WTC11 (cell line): ENCODE measurements at regions not wholly inside any gene's neighbourhood (a gene's known extent, or its start where the extent isn't known, plus 50 kb on each side); places are given as distances from the start of the nearest gene placed in this dataset.

ENCODE experiments used
- ATF3 ChIP-seq: sonication (generic); formaldehyde crosslinking; conservative IDR thresholded peaks from 2 replicates; pipeline ENCODE4 v1.8.1; 2022; ENCODE audit warnings: mild to moderate bottlenecking, missing genetic modification reagents
- CREM ChIP-seq: sonication (generic); formaldehyde crosslinking; IDR thresholded peaks from 2 replicates; pipeline ENCODE4 v1.8.1; 2022; ENCODE audit warnings: mild to moderate bottlenecking, missing genetic modification reagents, moderate library complexity
- IRF2 ChIP-seq: sonication (generic); formaldehyde crosslinking; IDR thresholded peaks from 2 replicates; pipeline ENCODE4 v1.8.0; 2022; ENCODE audit warnings: low read depth, missing genetic modification reagents, borderline replicate concordance
- TEAD4 ChIP-seq: sonication (generic); formaldehyde crosslinking; IDR thresholded peaks from 2 replicates; pipeline ENCODE4 v1.8.0; 2022; ENCODE audit warnings: mild to moderate bottlenecking, missing genetic modification reagents
- USF2 ChIP-seq: sonication (generic); formaldehyde crosslinking; IDR thresholded peaks from 2 replicates; pipeline ENCODE4 v1.8.1; 2023; ENCODE audit warnings: mild to moderate bottlenecking, missing genetic modification reagents, moderate library complexity
- ZNF263 ChIP-seq: sonication (generic); formaldehyde crosslinking; IDR thresholded peaks from 2 replicates; pipeline ENCODE4 v1.8.1; 2022; ENCODE audit warnings: low read depth, mild to moderate bottlenecking, moderate library complexity, missing genetic modification reagents
- ZNF671 ChIP-seq: fragments of 250-450 bp; sonication (Bioruptor Pico); IDR thresholded peaks from 2 replicates; pipeline ENCODE4 v1.8.0; 2021; ENCODE audit warnings: mild to moderate bottlenecking
- TF ChIP-seq, protein P1 (sequence below): fragments of 200-600 bp; IDR thresholded peaks from 2 replicates; pipeline ENCODE4 v1.8.0; 2022; ENCODE audit warnings: antibody characterized with exemption
- TF ChIP-seq, protein P2 (sequence below): fragments of 250-450 bp; sonication (Bioruptor Pico); IDR thresholded peaks from 2 replicates; pipeline ENCODE4 v1.9.0; 2021; ENCODE audit warnings: mild to moderate bottlenecking, borderline replicate concordance
- TF ChIP-seq, protein P3 (sequence below): sonication (generic); formaldehyde crosslinking; IDR thresholded peaks from 2 replicates; pipeline ENCODE4 v1.8.1; 2023; ENCODE audit warnings: mild to moderate bottlenecking, missing genetic modification reagents, borderline replicate concordance

DNA sequence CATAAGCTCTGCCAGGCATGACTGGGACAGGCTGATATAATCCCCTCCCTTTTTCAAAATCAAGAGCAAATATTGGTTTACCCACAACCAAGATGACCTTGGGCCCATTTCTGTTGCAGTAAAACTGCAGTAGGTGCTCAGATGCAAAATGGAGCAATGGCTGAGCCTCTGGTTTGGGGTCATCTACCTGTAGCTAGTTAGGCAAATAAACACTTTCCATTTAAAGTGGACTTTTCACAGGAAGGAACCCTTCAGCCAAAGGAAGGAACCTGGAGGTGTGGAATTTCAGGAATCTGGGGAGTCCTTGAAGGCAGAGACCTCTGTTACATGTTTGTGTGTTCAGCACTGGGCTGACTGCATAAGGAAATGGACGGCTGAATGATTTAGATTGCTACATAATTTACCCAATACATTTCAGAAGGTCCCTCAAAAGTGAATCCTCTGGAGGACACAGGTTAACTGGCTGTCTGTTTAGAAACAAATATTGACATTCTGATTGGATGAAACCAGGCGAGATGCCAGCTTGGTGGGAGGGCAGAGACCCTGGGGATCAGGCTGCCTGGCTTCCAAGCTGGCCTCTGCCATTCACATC is 170.1 kb upstream of the ZNF618 start:
- no peak for TF ChIP-seq ATF3 (CRISPR knock-in tag)
- TF ChIP-seq TEAD4 (CRISPR knock-in tag) = no peak
- TF ChIP-seq, protein P1, sequence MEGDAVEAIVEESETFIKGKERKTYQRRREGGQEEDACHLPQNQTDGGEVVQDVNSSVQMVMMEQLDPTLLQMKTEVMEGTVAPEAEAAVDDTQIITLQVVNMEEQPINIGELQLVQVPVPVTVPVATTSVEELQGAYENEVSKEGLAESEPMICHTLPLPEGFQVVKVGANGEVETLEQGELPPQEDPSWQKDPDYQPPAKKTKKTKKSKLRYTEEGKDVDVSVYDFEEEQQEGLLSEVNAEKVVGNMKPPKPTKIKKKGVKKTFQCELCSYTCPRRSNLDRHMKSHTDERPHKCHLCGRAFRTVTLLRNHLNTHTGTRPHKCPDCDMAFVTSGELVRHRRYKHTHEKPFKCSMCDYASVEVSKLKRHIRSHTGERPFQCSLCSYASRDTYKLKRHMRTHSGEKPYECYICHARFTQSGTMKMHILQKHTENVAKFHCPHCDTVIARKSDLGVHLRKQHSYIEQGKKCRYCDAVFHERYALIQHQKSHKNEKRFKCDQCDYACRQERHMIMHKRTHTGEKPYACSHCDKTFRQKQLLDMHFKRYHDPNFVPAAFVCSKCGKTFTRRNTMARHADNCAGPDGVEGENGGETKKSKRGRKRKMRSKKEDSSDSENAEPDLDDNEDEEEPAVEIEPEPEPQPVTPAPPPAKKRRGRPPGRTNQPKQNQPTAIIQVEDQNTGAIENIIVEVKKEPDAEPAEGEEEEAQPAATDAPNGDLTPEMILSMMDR = no peak
- TF ChIP-seq, protein P2, sequence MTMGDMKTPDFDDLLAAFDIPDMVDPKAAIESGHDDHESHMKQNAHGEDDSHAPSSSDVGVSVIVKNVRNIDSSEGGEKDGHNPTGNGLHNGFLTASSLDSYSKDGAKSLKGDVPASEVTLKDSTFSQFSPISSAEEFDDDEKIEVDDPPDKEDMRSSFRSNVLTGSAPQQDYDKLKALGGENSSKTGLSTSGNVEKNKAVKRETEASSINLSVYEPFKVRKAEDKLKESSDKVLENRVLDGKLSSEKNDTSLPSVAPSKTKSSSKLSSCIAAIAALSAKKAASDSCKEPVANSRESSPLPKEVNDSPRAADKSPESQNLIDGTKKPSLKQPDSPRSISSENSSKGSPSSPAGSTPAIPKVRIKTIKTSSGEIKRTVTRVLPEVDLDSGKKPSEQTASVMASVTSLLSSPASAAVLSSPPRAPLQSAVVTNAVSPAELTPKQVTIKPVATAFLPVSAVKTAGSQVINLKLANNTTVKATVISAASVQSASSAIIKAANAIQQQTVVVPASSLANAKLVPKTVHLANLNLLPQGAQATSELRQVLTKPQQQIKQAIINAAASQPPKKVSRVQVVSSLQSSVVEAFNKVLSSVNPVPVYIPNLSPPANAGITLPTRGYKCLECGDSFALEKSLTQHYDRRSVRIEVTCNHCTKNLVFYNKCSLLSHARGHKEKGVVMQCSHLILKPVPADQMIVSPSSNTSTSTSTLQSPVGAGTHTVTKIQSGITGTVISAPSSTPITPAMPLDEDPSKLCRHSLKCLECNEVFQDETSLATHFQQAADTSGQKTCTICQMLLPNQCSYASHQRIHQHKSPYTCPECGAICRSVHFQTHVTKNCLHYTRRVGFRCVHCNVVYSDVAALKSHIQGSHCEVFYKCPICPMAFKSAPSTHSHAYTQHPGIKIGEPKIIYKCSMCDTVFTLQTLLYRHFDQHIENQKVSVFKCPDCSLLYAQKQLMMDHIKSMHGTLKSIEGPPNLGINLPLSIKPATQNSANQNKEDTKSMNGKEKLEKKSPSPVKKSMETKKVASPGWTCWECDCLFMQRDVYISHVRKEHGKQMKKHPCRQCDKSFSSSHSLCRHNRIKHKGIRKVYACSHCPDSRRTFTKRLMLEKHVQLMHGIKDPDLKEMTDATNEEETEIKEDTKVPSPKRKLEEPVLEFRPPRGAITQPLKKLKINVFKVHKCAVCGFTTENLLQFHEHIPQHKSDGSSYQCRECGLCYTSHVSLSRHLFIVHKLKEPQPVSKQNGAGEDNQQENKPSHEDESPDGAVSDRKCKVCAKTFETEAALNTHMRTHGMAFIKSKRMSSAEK (CRISPR knock-in tag) = no peak
- TF ChIP-seq USF2 (CRISPR knock-in tag) = no peak
- TF ChIP-seq IRF2 (CRISPR knock-in tag) = no peak
- TF ChIP-seq, protein P3, sequence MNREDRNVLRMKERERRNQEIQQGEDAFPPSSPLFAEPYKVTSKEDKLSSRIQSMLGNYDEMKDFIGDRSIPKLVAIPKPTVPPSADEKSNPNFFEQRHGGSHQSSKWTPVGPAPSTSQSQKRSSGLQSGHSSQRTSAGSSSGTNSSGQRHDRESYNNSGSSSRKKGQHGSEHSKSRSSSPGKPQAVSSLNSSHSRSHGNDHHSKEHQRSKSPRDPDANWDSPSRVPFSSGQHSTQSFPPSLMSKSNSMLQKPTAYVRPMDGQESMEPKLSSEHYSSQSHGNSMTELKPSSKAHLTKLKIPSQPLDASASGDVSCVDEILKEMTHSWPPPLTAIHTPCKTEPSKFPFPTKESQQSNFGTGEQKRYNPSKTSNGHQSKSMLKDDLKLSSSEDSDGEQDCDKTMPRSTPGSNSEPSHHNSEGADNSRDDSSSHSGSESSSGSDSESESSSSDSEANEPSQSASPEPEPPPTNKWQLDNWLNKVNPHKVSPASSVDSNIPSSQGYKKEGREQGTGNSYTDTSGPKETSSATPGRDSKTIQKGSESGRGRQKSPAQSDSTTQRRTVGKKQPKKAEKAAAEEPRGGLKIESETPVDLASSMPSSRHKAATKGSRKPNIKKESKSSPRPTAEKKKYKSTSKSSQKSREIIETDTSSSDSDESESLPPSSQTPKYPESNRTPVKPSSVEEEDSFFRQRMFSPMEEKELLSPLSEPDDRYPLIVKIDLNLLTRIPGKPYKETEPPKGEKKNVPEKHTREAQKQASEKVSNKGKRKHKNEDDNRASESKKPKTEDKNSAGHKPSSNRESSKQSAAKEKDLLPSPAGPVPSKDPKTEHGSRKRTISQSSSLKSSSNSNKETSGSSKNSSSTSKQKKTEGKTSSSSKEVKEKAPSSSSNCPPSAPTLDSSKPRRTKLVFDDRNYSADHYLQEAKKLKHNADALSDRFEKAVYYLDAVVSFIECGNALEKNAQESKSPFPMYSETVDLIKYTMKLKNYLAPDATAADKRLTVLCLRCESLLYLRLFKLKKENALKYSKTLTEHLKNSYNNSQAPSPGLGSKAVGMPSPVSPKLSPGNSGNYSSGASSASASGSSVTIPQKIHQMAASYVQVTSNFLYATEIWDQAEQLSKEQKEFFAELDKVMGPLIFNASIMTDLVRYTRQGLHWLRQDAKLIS (CRISPR knock-in tag) = no peak
- TF ChIP-seq ZNF263 (CRISPR knock-in tag) = no peak
- no peak for TF ChIP-seq CREM (CRISPR knock-in tag)
- TF ChIP-seq ZNF671 (CRISPR knock-in tag) = no peak
